ENCODE measurements at regions not wholly inside any gene's neighbourhood (a gene's known extent, or its start where the extent isn't known, plus 50 kb on each side); places are given as distances from the start of the nearest gene placed in this dataset.
"Not testable (repeated sequence)": the region's sequence is repeated elsewhere in the genome, so short reads cannot be mapped to it uniquely, and the experiment has no call there.

DNA sequence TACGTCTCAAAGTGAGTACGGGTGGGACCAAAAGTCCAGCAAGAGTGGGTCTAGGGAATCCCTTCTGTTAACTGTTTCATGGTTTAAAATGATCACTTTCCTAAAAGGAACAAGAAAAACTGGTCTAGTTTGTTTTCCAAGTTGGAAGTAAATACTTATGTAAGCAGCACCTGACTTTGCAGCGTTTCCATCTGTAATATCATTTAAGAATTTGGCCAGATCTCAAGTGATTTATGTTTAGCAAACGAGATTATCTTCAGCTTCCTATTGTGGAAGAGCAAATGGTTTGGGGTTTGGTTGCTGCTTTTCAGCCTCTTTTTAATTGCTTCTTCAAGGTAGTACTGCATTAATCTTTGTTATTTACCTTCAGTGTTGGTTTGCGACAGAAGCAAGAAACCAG, 50.4 kb downstream of the FHIP1A start:
- no peak for DNase-seq (ENCODE audit: low read depth in 2 of 2)

DNA sequence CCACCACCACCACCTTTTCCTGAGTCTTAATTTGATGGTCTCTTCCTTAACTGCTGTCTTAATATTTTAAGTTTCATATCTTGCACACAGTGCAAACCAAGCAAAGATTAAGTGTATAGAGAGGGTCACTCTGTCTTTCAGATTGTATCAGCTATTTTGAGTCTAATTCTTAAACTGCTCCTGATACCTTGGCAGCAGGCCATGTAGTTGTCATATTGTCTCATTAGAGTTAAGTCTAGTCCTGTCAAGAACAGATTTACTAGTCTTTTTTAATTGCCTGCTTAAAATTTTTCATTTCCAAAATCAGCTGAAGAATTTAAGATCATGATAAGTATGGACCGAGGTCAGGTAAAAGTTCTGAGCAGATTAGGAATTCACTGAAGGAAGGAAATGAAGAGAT, 51.5 kb downstream of the FHIP1A start:
- no peak for DNase-seq (ENCODE audit: low read depth in 2 of 2)

DNA sequence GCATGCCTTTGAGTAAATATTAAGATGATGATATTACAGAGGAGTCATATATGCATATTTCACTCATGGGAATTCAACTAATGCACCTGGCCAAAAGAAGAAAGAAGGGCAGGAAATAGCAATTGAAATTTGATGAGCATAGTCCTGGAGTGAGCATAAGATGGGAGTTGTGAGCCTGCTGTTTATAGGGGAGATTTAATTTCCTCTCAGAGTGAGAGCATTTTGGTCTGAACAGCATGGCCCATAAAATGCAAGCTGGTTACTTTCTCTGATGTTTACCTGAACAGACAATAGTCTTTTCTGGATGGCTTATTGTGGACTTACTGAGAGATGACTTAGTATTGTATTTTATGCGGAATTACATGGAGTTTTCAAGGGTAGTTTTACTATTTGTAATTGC, 53.6 kb downstream of the FHIP1A start:
- no peak for DNase-seq (ENCODE audit: low read depth in 2 of 2)

- no peak for DNase-seq (ENCODE audit: low read depth in 2 of 2)
Measured at GRCh38 chr4:151468715-151469696, 60.0 kb downstream of the FHIP1A start.

- DNase-seq (ENCODE audit: low read depth in 2 of 2), result no peak
Measured at GRCh38 chr4:151469970-151470369, 61.0 kb downstream of the FHIP1A start.

DNA sequence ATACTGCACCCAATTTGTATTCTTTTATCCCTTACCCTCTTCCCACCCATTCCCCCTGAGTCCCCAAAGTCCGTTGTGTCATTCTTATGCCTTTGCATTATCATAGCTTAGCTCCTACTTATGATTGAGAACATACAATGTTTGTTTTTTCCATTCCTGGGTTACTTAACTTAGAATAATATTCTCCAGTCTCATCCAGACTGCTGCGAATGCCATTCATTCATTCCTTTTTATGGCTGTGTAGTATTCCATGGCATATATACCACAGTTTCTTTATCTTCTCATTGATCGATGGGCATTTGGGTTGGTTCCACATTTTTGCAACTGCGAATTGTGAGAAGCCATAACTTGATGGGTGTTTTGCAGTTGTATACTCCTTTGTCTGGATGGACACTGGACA, 62.8 kb downstream of the FHIP1A start:
- DNase-seq (ENCODE audit: low read depth in 2 of 2), result no peak

DNA sequence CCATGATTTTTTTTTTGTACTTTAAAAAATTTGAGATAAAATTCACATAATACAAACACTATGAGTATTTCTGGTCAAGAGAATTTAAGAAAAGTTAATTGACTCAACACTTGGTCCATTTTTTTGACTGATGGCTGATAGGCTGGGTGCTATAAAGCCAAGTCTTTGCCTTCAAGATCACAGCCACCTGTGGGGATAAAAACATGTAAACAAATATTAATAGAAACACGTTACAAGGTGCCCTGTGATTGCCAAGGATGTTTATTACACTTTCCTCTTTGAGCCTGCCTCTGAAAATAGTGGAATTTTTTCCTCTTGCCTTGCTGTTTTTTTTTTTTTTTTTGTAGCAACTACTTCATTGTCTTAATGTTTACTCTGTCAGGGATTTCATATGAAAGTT, 63.3 kb downstream of the FHIP1A start:
- DNase-seq (ENCODE audit: low read depth in 2 of 2), result no peak

GRCh38 chr4:151472711-151473110, 63.7 kb downstream of the FHIP1A start:
- DNase-seq (ENCODE audit: low read depth in 2 of 2), result no peak

- DNase-seq (ENCODE audit: low read depth in 2 of 2), result no peak
Measured at GRCh38 chr4:151473521-151474097, 64.6 kb downstream of the FHIP1A start.

DNA sequence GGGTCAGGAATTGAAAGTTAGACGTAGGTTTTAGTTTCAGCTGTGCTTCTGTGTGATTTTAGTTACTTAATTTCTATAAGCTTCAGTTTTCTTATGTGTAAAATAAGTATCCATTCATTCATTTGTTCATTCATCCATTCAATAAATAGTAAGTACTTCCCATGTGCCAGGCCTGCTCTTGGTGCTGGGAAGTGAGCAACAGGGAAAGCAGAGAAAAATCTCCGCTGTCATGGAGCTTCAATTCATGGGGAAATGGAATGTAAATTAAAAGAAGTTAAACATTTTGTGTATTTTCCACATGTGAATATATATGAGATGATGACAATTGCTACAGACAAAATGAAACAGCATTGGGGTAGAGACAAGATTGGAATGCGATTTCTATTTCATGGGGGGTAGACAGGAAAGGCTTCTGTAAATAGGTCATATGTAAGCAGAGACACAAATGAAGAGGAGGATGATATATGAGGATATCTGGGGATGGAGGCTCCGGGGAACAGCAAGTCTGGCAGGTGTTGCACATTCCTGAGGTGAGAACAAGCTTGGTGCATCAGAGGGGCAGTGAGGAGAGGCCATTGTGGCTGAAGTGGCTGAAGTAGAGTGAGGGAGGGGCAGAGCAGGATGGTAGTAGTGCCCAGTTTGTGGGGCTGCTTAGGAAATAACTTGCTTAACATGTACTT, 66.2 kb downstream of the FHIP1A start:
- DNase-seq (ENCODE audit: low read depth in 2 of 2), result no peak

DNA sequence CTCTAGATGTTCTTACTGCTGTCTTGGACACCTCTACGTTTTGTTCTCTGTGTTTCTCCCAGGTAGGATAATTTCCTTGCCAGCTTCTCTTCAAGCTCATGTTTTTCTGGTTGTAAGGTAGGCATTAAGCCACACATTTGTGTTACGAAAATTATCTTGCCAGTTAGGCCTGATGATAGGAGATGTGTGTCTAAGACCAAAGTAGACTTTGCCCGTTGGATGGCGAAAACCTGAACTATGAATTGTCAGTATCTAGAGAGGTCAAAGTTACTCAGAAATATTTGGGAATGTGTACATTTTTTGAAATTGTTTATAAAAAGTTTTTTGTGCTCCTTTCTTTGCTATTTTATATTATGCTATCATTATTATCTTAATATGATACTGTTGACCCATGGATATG, 72.8 kb downstream of the FHIP1A start:
- DNase-seq (ENCODE audit: low read depth in 2 of 2), result no peak

DNA sequence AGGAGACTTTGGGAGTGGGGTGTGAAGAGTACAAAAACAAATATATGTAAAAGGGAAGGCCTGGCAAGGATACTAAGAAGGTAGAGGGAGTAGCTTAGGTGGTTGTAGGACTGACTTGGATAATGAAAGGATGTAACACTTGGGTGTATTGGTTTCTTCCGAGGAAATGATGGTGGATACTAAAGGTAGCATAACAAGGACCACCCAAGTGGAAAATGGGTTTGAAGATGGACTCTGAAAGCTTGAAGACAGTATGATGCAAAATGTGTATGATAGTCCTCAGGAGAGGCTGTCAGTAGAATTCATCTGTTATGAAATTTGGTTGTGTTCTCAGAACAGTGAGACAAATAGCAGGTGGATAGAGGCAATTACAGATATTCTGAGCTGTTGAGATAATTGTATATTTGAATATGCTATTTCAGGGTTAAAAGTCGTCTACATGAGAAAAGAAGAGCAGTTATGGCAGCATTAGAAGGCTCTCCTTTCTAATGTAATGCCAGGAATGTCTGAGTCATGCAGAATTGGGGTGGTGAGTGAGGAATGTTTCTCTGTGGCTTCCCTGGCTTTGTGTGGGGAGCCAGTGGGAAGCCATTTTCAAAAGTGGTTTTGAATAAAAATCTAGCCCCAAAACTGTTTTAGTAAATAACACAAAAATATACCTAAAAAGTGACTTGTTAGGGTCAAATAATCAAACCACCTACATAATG, 75.6 kb downstream of the FHIP1A start:
- peak; percentile 10 to 35 for DNase-seq (ENCODE audit: low read depth in 2 of 2)

DNA sequence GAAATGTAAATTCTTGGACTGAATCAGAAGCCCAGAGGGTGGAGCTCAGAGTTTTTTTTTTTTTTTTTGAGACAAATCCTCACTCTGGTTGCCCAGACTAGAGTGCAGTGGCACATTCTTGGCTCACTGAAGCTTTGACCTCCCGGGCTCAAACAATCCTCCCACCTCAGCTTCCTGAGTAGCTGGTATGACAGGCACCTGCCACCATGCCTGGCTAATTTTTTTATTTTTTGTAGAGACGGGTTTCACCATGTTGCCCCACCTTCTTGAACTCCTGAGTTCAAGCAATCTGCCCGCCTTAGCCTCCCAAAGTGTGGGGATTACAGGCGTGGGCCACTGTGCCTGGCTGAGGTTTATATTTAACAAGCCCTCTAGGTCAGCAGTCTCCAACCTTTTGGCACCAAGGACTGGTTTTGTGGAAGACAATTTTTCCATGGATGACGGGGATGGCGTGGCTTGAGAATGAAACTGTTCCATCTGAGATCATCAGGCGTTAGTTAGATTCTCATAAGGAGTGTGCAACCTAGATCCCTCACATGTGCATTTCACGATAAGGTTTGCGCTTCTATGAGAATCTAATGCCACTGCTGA, 76.7 kb downstream of the FHIP1A start:
- no peak for DNase-seq (ENCODE audit: low read depth in 2 of 2)

- DNase-seq (ENCODE audit: low read depth in 2 of 2), result no peak
Measured at GRCh38 chr4:151486168-151486567, 77.2 kb downstream of the FHIP1A start.

GRCh38 chr4:151488968-151489367, 80.0 kb downstream of the FHIP1A start:
- DNase-seq (ENCODE audit: low read depth in 2 of 2), result no peak

- DNase-seq (ENCODE audit: low read depth in 2 of 2), result no peak
Measured at GRCh38 chr4:151489462-151490203, 80.7 kb downstream of the FHIP1A start.

DNA sequence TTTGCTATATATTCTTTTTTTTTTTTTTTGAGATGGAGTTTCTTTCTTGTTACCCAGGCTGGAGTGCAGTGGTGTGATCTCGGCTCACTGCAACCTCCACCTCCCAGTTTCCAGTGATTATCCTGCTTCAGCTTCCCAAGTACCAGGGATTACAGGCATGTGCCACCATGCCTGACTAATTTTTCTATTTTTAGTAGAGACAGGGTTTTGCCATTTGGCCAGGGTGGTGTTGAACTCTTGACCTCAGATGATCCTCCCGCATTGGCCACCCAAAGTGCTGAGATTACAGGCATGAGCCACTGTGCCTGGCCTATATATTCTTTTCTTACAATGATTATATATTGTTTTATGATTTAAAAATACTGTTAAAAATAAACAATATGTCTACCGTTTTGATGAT, 86.6 kb downstream of the FHIP1A start:
- not testable (repeated sequence) for DNase-seq (ENCODE audit: low read depth in 2 of 2)

DNA sequence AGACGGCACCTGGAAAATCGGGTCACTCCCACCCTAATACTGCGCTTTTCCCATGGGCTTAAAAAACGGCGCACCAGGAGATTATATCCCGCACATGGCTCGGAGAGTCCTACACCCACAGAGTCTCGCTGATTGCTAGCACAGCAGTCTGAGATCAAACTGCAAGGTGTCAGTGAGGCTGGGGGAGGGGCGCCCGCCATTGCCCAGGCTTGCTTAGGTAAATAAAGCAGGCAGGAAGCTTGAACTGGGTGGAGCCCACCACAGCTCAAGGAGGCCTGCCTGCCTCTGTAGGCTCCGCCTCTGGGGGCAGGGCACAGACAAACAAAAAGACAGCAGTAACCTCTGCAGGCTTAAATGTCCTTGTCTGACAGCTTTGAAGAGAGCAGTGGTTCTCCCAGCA, 102.6 kb downstream of the FHIP1A start:
- not testable (repeated sequence) for DNase-seq (ENCODE audit: low read depth in 2 of 2)

GRCh38 chr4:151517896-151518295, 108.9 kb downstream of the FHIP1A start:
- DNase-seq (ENCODE audit: low read depth in 2 of 2), result no peak

GRCh38 chr4:151518359-151518758, 109.4 kb downstream of the FHIP1A start:
- no peak for DNase-seq (ENCODE audit: low read depth in 2 of 2)

Data from dermis microvascular lymphatic vessel endothelial cell (primary cell).